Stromal cell of bone marrow (primary cell): ENCODE measurements at regions not wholly inside any gene's neighbourhood (a gene's known extent, or its start where the extent isn't known, plus 50 kb on each side); places are given as distances from the start of the nearest gene placed in this dataset.
"Not testable (repeated sequence)": the region's sequence is repeated elsewhere in the genome, so short reads cannot be mapped to it uniquely, and the experiment has no call there.

ENCODE experiments used
- DNase-seq: peaks from one replicate; pipeline ENCODE4 v3.0.0-alpha.2; 2012; ENCODE audit warnings: low read depth

GRCh38 chr2:187057466-187057865, 208.5 kb upstream of the ZSWIM2 start:
- no peak for DNase-seq

GRCh38 chr2:187056416-187057334, 207.7 kb upstream of the ZSWIM2 start:
- no peak for DNase-seq

GRCh38 chr2:187055463-187055862, 206.5 kb upstream of the ZSWIM2 start:
- DNase-seq, result no peak

- DNase-seq, result no peak
Observed at GRCh38 chr2:187054501-187055319, 205.7 kb upstream of the ZSWIM2 start.

GRCh38 chr2:187051350-187051749, 202.4 kb upstream of the ZSWIM2 start:
- no peak for DNase-seq

- no peak for DNase-seq
Observed at GRCh38 chr2:187050409-187050998, 201.5 kb upstream of the ZSWIM2 start.

GRCh38 chr2:187037310-187037709, 188.3 kb upstream of the ZSWIM2 start:
- DNase-seq, result no peak

- DNase-seq, result no peak
Observed at GRCh38 chr2:187034434-187034833, 185.5 kb upstream of the ZSWIM2 start.

- DNase-seq, result no peak
Observed at GRCh38 chr2:187024739-187025138, 175.8 kb upstream of the ZSWIM2 start.

- not testable (repeated sequence) for DNase-seq
Observed at GRCh38 chr2:187023996-187024395, 175.0 kb upstream of the ZSWIM2 start.

- DNase-seq, result no peak
Observed at GRCh38 chr2:187017438-187017837, 168.5 kb upstream of the ZSWIM2 start.

GRCh38 chr2:187013058-187013457, 164.1 kb upstream of the ZSWIM2 start:
- DNase-seq, result no peak

GRCh38 chr2:187011206-187011832, 162.3 kb upstream of the ZSWIM2 start:
- no peak for DNase-seq

- DNase-seq, result no peak
Observed at GRCh38 chr2:187009483-187010239, 160.7 kb upstream of the ZSWIM2 start.

- DNase-seq, result peak; percentile 79
Observed at GRCh38 chr2:187008111-187008510, 159.1 kb upstream of the ZSWIM2 start.

- no peak for DNase-seq
Observed at GRCh38 chr2:187003611-187004010, 154.6 kb upstream of the ZSWIM2 start.

GRCh38 chr2:187003038-187003554, 154.1 kb upstream of the ZSWIM2 start:
- no peak for DNase-seq

GRCh38 chr2:187002242-187002641, 153.3 kb upstream of the ZSWIM2 start:
- DNase-seq, result no peak

GRCh38 chr2:187001248-187001647, 152.3 kb upstream of the ZSWIM2 start:
- DNase-seq, result no peak

- peak; percentile 65 for DNase-seq
Observed at GRCh38 chr2:186995092-186995491, 146.1 kb upstream of the ZSWIM2 start.

- no peak for DNase-seq
Observed at GRCh38 chr2:186992597-186992996, 143.6 kb upstream of the ZSWIM2 start.
